Smooth muscle cell (in vitro differentiated cells): ENCODE measurements at regions not wholly inside any gene's neighbourhood (a gene's known extent, or its start where the extent isn't known, plus 50 kb on each side); places are given as distances from the start of the nearest gene placed in this dataset.

Experiments
- DNase-seq: peaks from one replicate; lab custom pipeline; 2025; ENCODE audit not compliant: unreplicated experiment; lab: John Stamatoyannopoulos, UW
- H2AFZ ChIP-seq: fragments of 200-600 bp; sonication (generic); 2 replicates; pipeline ENCODE4 v1.6.0; 2016; ENCODE audit warnings: antibody characterized with exemption, low read depth, mild to moderate bottlenecking
- H3F3A ChIP-seq: fragments of 200-600 bp; sonication (generic); 2 replicates; pipeline ENCODE4 v1.6.0; 2017; ENCODE audit warnings: antibody characterized with exemption, low read depth
- H3K27ac ChIP-seq: fragments of 200-600 bp; sonication (generic); 2 replicates; pipeline ENCODE4 v1.5.1; 2016; ENCODE audit warnings: low read depth, mild to moderate bottlenecking
- H3K27me3 ChIP-seq: fragments of 200-600 bp; sonication (generic); 2 replicates; pipeline ENCODE4 v1.6.1; 2016; ENCODE audit warnings: low read depth, mild to moderate bottlenecking
- H3K36me3 ChIP-seq: fragments of 200-600 bp; sonication (generic); 2 replicates; pipeline ENCODE4 v1.5.1; 2016; ENCODE audit warnings: low read depth
- H3K4me1 ChIP-seq: fragments of 200-600 bp; sonication (generic); 2 replicates; pipeline ENCODE4 v1.5.1; 2016; ENCODE audit warnings: low read depth
- H3K4me2 ChIP-seq: fragments of 200-600 bp; sonication (generic); 2 replicates; pipeline ENCODE4 v1.6.0; 2016; ENCODE audit warnings: mild to moderate bottlenecking
- H3K4me3 ChIP-seq: fragments of 200-600 bp; sonication (generic); 2 replicates; pipeline ENCODE4 v1.5.1; 2016; ENCODE audit warnings: mild to moderate bottlenecking
- H3K79me2 ChIP-seq: fragments of 200-600 bp; sonication (generic); 2 replicates; pipeline ENCODE4 v1.6.0; 2016; ENCODE audit warnings: low read depth, mild to moderate bottlenecking
- H3K9ac ChIP-seq: fragments of 200-600 bp; sonication (generic); 2 replicates; pipeline ENCODE4 v1.6.0; 2016; ENCODE audit warnings: low read depth
- H3K9me3 ChIP-seq: fragments of 200-600 bp; sonication (generic); replicated peaks from 2 replicates; pipeline ENCODE4 v1.5.1; 2016; ENCODE audit warnings: low read depth
- H4K20me1 ChIP-seq: fragments of 200-600 bp; sonication (generic); 2 replicates; pipeline ENCODE4 v1.6.0; 2016; ENCODE audit warnings: low read depth
- WGBS: methylation state at CpG from one replicate; pipeline ENCODE4 v1.1.7; 2016; ENCODE audit warnings: low lambda C conversion rate; 5-methylcytosine and 5-hydroxymethylcytosine counted together
- TF ChIP-seq, protein P1 (sequence below): fragments of 200-600 bp; sonication (generic); IDR thresholded peaks from 2 replicates; pipeline ENCODE4 v1.5.1; 2017; ENCODE audit warnings: borderline replicate concordance, mild to moderate bottlenecking, antibody characterized with exemption; ENCODE audit not compliant: insufficient read depth, poor library complexity, severe bottlenecking

DNA sequence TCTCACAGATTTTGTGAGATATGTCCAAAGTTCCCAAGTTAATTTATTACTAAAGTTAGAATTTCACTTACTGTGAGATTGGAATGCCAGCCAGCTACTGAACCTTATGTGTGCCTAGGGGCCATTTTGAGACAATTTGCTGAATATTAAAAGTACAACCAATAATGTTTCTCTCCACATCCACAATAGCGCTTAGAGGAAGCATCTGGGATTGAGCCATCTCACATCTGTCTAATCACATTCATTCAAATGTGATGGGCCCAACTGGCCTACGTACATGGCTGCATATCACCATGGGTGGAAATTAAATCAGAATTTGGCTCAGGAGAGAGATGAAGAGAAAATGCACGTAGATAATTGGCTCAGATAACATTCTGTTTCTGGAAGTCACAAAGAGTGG is 1294.0 kb downstream of the AACS start:
- TF ChIP-seq, protein P1, sequence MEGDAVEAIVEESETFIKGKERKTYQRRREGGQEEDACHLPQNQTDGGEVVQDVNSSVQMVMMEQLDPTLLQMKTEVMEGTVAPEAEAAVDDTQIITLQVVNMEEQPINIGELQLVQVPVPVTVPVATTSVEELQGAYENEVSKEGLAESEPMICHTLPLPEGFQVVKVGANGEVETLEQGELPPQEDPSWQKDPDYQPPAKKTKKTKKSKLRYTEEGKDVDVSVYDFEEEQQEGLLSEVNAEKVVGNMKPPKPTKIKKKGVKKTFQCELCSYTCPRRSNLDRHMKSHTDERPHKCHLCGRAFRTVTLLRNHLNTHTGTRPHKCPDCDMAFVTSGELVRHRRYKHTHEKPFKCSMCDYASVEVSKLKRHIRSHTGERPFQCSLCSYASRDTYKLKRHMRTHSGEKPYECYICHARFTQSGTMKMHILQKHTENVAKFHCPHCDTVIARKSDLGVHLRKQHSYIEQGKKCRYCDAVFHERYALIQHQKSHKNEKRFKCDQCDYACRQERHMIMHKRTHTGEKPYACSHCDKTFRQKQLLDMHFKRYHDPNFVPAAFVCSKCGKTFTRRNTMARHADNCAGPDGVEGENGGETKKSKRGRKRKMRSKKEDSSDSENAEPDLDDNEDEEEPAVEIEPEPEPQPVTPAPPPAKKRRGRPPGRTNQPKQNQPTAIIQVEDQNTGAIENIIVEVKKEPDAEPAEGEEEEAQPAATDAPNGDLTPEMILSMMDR: no peak
- H3K4me3 ChIP-seq: no peak overlapping the region
- no peaks in the 10 kb centered on the region for H3F3A ChIP-seq
- H3K9me3 ChIP-seq: no peaks in the 10 kb centered on the region
- H4K20me1 ChIP-seq: no peaks in the 10 kb centered on the region
- H3K27ac ChIP-seq: no peak overlapping the region
- no peak for DNase-seq
- WGBS: 76% methylated on average over 3 of the region's 3 CpGs
- no peak overlapping the region for H3K9ac ChIP-seq
- no peak overlapping the region for H2AFZ ChIP-seq
- H3K27me3 ChIP-seq: no peaks in the 10 kb centered on the region
- H3K4me1 ChIP-seq: no peaks in the 10 kb centered on the region
- no peaks in the 10 kb centered on the region for H3K36me3 ChIP-seq
- H3K4me2 ChIP-seq: no peak overlapping the region
- no peaks in the 10 kb centered on the region for H3K79me2 ChIP-seq

DNA sequence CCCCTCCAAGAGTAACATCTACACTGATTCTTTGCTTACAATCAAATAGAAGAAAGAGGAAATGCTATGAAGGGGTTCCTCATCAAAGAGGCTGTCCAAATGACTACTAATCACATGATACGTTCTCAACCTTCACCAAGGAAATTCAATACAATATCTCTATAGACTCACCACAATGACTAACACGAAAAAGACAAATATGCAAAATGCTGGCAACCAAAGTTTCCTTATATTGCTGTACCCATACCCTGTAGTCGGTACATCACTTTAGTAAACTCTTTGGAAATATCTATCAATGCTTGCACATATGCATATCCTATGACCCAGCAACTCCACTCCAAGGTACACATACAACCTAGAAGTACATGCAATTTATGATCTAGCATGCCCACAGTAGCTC is 1296.6 kb downstream of the AACS start:
- no peaks in the 10 kb centered on the region for H3K79me2 ChIP-seq
- DNase-seq: no peak
- WGBS: 81% methylated on average over 3 of the region's 3 CpGs
- TF ChIP-seq, protein P1: no peak
- no peaks in the 10 kb centered on the region for H4K20me1 ChIP-seq
- H3K27ac ChIP-seq: no peak overlapping the region
- H3K9me3 ChIP-seq: no peaks in the 10 kb centered on the region
- H3F3A ChIP-seq: no peaks in the 10 kb centered on the region
- no peak overlapping the region for H3K4me3 ChIP-seq
- no peak overlapping the region for H3K9ac ChIP-seq
- H2AFZ ChIP-seq: no peak overlapping the region
- no peaks in the 10 kb centered on the region for H3K4me1 ChIP-seq
- no peak overlapping the region for H3K4me2 ChIP-seq
- no peaks in the 10 kb centered on the region for H3K36me3 ChIP-seq
- no peaks in the 10 kb centered on the region for H3K27me3 ChIP-seq

DNA sequence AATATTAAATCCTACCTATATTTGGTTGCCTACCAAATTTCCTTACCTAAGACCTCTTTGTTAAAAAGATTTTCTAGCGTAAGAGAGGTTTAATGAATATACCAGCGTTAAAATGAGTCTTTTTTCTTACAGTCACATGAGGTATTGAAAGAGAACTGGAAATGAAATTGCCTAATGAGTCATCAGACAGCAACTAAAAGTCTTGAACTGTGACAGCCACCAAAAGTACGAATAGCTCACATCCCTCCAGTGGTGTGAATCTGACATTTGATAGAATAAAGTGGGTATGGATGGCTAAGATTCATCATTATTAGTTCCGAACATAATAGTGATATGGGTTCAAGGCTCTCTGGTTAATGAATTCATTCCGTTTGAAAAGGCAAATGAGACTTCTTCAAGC is 1297.3 kb downstream of the AACS start:
- Histone ChIP-seq H2AFZ (no peak overlapping the region), H3K4me1 (no peaks in the 10 kb centered on the region), H3K79me2 (no peaks in the 10 kb centered on the region), H4K20me1 (no peaks in the 10 kb centered on the region), H3K27me3 (no peaks in the 10 kb centered on the region), H3K4me3 (no peak overlapping the region), H3K4me2 (no peak overlapping the region), H3F3A (no peaks in the 10 kb centered on the region), H3K9ac (no peak overlapping the region), H3K27ac (no peak overlapping the region), H3K36me3 (no peaks in the 10 kb centered on the region), H3K9me3 (no peaks in the 10 kb centered on the region)
- 72% methylated on average over 5 of the region's 5 CpGs for WGBS
- no peak for DNase-seq
- TF ChIP-seq, protein P1: no peak

DNA sequence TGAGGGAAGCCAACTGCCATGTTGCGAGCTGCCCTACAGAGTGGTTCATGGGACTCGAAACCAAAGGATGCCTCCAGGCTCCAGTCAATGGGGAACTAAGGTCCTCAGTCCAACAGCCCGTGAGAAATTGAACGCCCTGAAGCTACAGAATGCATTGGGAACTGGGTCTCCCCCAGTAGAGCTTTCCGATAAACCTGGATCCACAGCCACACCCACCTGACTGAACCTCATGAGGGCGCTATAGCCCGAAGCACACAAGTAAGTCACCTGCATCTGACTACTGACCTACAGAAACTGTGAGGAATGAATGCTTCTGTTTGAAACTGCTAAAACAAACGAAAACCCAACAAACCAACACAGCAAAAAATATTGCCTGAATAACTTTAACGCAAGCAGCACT is 1297.7 kb downstream of the AACS start:
- Histone ChIP-seq H3K79me2 (no peaks in the 10 kb centered on the region), H2AFZ (no peak overlapping the region)
- 70% methylated on average over 9 of the region's 9 CpGs for WGBS

More for the DNA sequence above, 1297.7 kb downstream of the AACS start:
- no peaks in the 10 kb centered on the region for H3K27me3 ChIP-seq
- H3K27ac ChIP-seq: no peak overlapping the region
- no peak overlapping the region for H3K9ac ChIP-seq
- no peaks in the 10 kb centered on the region for H3K36me3 ChIP-seq
- no peak overlapping the region for H3K4me3 ChIP-seq
- DNase-seq: no peak
- TF ChIP-seq, protein P1: no peak
- no peaks in the 10 kb centered on the region for H3K4me1 ChIP-seq
- no peaks in the 10 kb centered on the region for H4K20me1 ChIP-seq
- H3K9me3 ChIP-seq: no peaks in the 10 kb centered on the region
- no peaks in the 10 kb centered on the region for H3F3A ChIP-seq
- no peak overlapping the region for H3K4me2 ChIP-seq
